T-cell (primary cell): ENCODE measurements at regions not wholly inside any gene's neighbourhood (a gene's known extent, or its start where the extent isn't known, plus 50 kb on each side); places are given as distances from the start of the nearest gene placed in this dataset.

ENCODE experiments used
- ATAC-seq, 4 experiments: fragments of 200-7000 bp in 3 of 4; fragments of 150-1000 bp in 1 of 4; cut with Tn5 transposase; replicated peaks in 1 of 4; 1 replicate in 3 of 4; 2 replicates in 1 of 4; pipeline ENCODE4 v1.10.0; 2021; ENCODE audit warnings: moderate library complexity in 3 of 4, mild to moderate bottlenecking in 2 of 4, moderate number of reproducible peaks in 1 of 4
- CTCF ChIA-PET, 2 donors: fragments of 300-600 bp; sonication (Branson Sonifier 250); formaldehyde crosslinking; loops; one replicate each; lab custom pipeline; 2022; ENCODE audit warnings: antibody characterized with exemption in 2 of 2; lab: Charles Lee
- POLR2A ChIA-PET, 2 donors: fragments of 300-600 bp; sonication (Branson Sonifier 250); formaldehyde crosslinking; loops; one replicate each; lab custom pipeline; 2022; ENCODE audit warnings: antibody characterized with exemption in 2 of 2; lab: Charles Lee
- DNase-seq, 35 experiments: peaks; one replicate each; pipeline versions ENCODE4 v3.0.0 to v3.0.0-alpha.2; 2013 to 2023
- H3K27ac ChIP-seq: one replicate; pipeline ENCODE4 v1.5.1; 2013; ENCODE audit warnings: low read length
- H3K27me3 ChIP-seq, 2 experiments: replicated peaks in 1 of 2; 1 replicate in 1 of 2; 2 replicates in 1 of 2; pipeline versions ENCODE4 v1.6.1 to v1.7.0; 2013; ENCODE audit warnings: low read length in 1 of 2, mixed read lengths in 1 of 2; ENCODE audit not compliant: control insufficient read depth in 2 of 2, insufficient read depth in 2 of 2; ENCODE audit errors: extremely low read depth in 1 of 2
- H3K36me3 ChIP-seq, 2 donors: 1 replicate in 1 of 2; 2 replicates in 1 of 2; pipeline versions ENCODE4 v1.6.1 to v1.7.0; 2013; ENCODE audit warnings: low read length in 1 of 2; ENCODE audit not compliant: control insufficient read depth in 2 of 2, insufficient read depth in 1 of 2; ENCODE audit errors: extremely low read depth in 1 of 2
- H3K4me1 ChIP-seq, 2 experiments: 1 replicate in 1 of 2; 2 replicates in 1 of 2; pipeline versions ENCODE4 v1.6.1 to v1.7.0; 2013; ENCODE audit warnings: low read length in 2 of 2, mixed read lengths in 1 of 2; ENCODE audit not compliant: insufficient read depth in 2 of 2, control insufficient read depth in 1 of 2; ENCODE audit errors: extremely low read depth in 1 of 2
- H3K4me3 ChIP-seq, 2 donors: 1 replicate in 1 of 2; 2 replicates in 1 of 2; pipeline versions ENCODE4 v1.5.1 to v1.7.0; 2013; ENCODE audit warnings: mild to moderate bottlenecking in 2 of 2, low read length in 1 of 2, moderate library complexity in 1 of 2; ENCODE audit not compliant: control insufficient read depth in 1 of 2; ENCODE audit errors: extremely low read depth in 1 of 2
- H3K9me3 ChIP-seq: 2 replicates; pipeline ENCODE4 v1.7.0; 2013
- H3K27ac Mint-ChIP-seq, 2 donors: one replicate each; pipeline ENCODE4 v1.8.0; 2020 to 2021; ENCODE audit warnings: mild to moderate bottlenecking in 2 of 2, mixed read lengths in 2 of 2
- H3K27me3 Mint-ChIP-seq, 2 donors: one replicate each; pipeline ENCODE4 v1.8.0; 2021 to 2022; ENCODE audit warnings: mixed read lengths in 2 of 2
- H3K36me3 Mint-ChIP-seq: one replicate; pipeline ENCODE4 v1.8.0; 2021; ENCODE audit warnings: mixed read lengths
- H3K4me1 Mint-ChIP-seq, 3 donors: one replicate each; pipeline ENCODE4 v1.8.0; 2020 to 2022; ENCODE audit warnings: mixed read lengths in 3 of 3, mild to moderate bottlenecking in 1 of 3
- H3K4me3 Mint-ChIP-seq, 3 donors: one replicate each; pipeline ENCODE4 v1.8.0; 2020 to 2022; ENCODE audit warnings: mild to moderate bottlenecking in 3 of 3, mixed read lengths in 3 of 3, moderate library complexity in 3 of 3
- H3K9me3 Mint-ChIP-seq, 3 donors: one replicate each; pipeline ENCODE4 v1.8.0; 2020 to 2022; ENCODE audit warnings: mixed read lengths in 3 of 3
- WGBS: methylation state at CpG from one replicate; pipeline ENCODE4 v1.1.5; 2013; ENCODE audit warnings: missing lambda C conversion rate; ENCODE audit not compliant: insufficient coverage; 5-methylcytosine and 5-hydroxymethylcytosine counted together

- Histone ChIP-seq H3K27ac (no peak overlapping the region), H3K36me3 (no peaks in the 10 kb centered on the region), H3K9me3 (no peaks in the 10 kb centered on the region), H3K27me3 (peaks cover 0 to 5% of the 10 kb centered on the region in 2 experiments), H3K4me3 (no peak overlapping the region), H3K4me1 (no peaks in the 10 kb centered on the region)
- no peak for ATAC-seq
- DNase-seq = no peak
- Mint-ChIP-seq H3K27ac (no peak overlapping the region), H3K4me3 (no peak overlapping the region), H3K36me3 (no peaks in the 10 kb centered on the region), H3K4me1 (no peaks in the 10 kb centered on the region), H3K27me3 (peaks cover 2 to 9% of the 10 kb centered on the region in 2 donors), H3K9me3 (peaks cover under 1 to 20% (median 14%) of the 10 kb centered on the region in 3 donors)
- WGBS = 20% methylated on average over 2 of the region's 7 CpGs
- POLR2A ChIA-PET = no interaction called here
- CTCF ChIA-PET = interaction anchor here in 1 of 2 donors (1.1 kb wide), 1 partner anchor 27 kb away, joined by 3 read pairs; no protein-coding TSS in a partner anchor
Measured at GRCh38 chr10:131480861-131481260, 169.3 kb upstream of the TCERG1L start.

- Histone ChIP-seq H3K27me3 (no peaks in the 10 kb centered on the region), H3K36me3 (no peaks in the 10 kb centered on the region), H3K27ac (no peak overlapping the region), H3K9me3 (no peaks in the 10 kb centered on the region), H3K4me1 (no peaks in the 10 kb centered on the region), H3K4me3 (no peak overlapping the region)
- Mint-ChIP-seq H3K4me1 (no peaks in the 10 kb centered on the region), H3K9me3 (peaks cover 7 to 30% (median 21%) of the 10 kb centered on the region in 3 donors), H3K36me3 (no peaks in the 10 kb centered on the region), H3K27ac (no peak overlapping the region), H3K27me3 (peaks cover 0 to 6% of the 10 kb centered on the region in 2 donors), H3K4me3 (no peak overlapping the region)
- WGBS = no CpG with 5 or more reads among the region's 2 CpGs
- no peak for ATAC-seq
- ChIA-PET POLR2A (no interaction called here), CTCF (no interaction called here)
- DNase-seq = no peak
Measured at GRCh38 chr10:131485732-131486131, 174.2 kb upstream of the TCERG1L start.

- Mint-ChIP-seq H3K9me3 (peaks cover 7 to 25% (median 15%) of the 10 kb centered on the region in 3 donors), H3K36me3 (no peaks in the 10 kb centered on the region), H3K4me1 (no peaks in the 10 kb centered on the region), H3K27ac (no peak overlapping the region), H3K4me3 (no peak overlapping the region), H3K27me3 (no peaks in the 10 kb centered on the region)
- H3K4me1 ChIP-seq = no peaks in the 10 kb centered on the region
- no peaks in the 10 kb centered on the region for H3K27me3 ChIP-seq
- ChIA-PET POLR2A (no interaction called here), CTCF (no interaction called here)
- H3K4me3 ChIP-seq = no peak overlapping the region
- DNase-seq (no peak), ATAC-seq (no peak)
- no peaks in the 10 kb centered on the region for H3K36me3 ChIP-seq
- H3K9me3 ChIP-seq = no peaks in the 10 kb centered on the region
- H3K27ac ChIP-seq = no peak overlapping the region
- WGBS = 75% methylated on average over 2 of the region's 5 CpGs
Measured at GRCh38 chr10:131487822-131488221, 176.3 kb upstream of the TCERG1L start.

- Histone ChIP-seq H3K4me3 (no peak overlapping the region), H3K27ac (no peak overlapping the region), H3K4me1 (no peaks in the 10 kb centered on the region), H3K36me3 (no peaks in the 10 kb centered on the region), H3K27me3 (peaks cover 0 to 3% of the 10 kb centered on the region in 2 experiments), H3K9me3 (no peaks in the 10 kb centered on the region)
- peaks cover 4 to 13% (median 8%) of the 10 kb centered on the region in 3 donors for H3K9me3 Mint-ChIP-seq
- CTCF ChIA-PET = no interaction called here
- H3K27me3 Mint-ChIP-seq = peaks cover 0 to 2% of the 10 kb centered on the region in 2 donors
- DNase-seq = no peak
- WGBS = 75% methylated on average over 6 of the region's 9 CpGs
- no peak overlapping the region for H3K4me3 Mint-ChIP-seq
- POLR2A ChIA-PET = no interaction called here
- H3K36me3 Mint-ChIP-seq = no peaks in the 10 kb centered on the region
- no peak overlapping the region for H3K27ac Mint-ChIP-seq
- H3K4me1 Mint-ChIP-seq = no peaks in the 10 kb centered on the region
- ATAC-seq = no peak
Measured at GRCh38 chr10:131490991-131491594, 179.6 kb upstream of the TCERG1L start.

GRCh38 chr10:131492211-131492857, 180.8 kb upstream of the TCERG1L start:
- no peak overlapping the region for H3K4me3 ChIP-seq
- POLR2A ChIA-PET = no interaction called here
- Mint-ChIP-seq H3K9me3 (peaks cover 3 to 6% (median 4%) of the 10 kb centered on the region in 3 donors), H3K36me3 (no peaks in the 10 kb centered on the region), H3K4me3 (no peak overlapping the region), H3K27ac (no peak overlapping the region), H3K27me3 (peaks cover 0 to 2% of the 10 kb centered on the region in 2 donors), H3K4me1 (no peaks in the 10 kb centered on the region)
- no peak overlapping the region for H3K27ac ChIP-seq
- no peaks in the 10 kb centered on the region for H3K4me1 ChIP-seq
- H3K27me3 ChIP-seq = peaks cover 0 to 8% of the 10 kb centered on the region in 2 experiments
- 80% methylated on average over 2 of the region's 9 CpGs for WGBS
- H3K36me3 ChIP-seq = no peaks in the 10 kb centered on the region
- DNase-seq = no peak
- H3K9me3 ChIP-seq = no peaks in the 10 kb centered on the region
- CTCF ChIA-PET = no interaction called here
- ATAC-seq = no peak

GRCh38 chr10:131493432-131493831, 181.9 kb upstream of the TCERG1L start:
- no peaks in the 10 kb centered on the region for H3K4me1 Mint-ChIP-seq
- H3K27me3 Mint-ChIP-seq = peaks cover 0 to 2% of the 10 kb centered on the region in 2 donors
- no peaks in the 10 kb centered on the region for H3K36me3 Mint-ChIP-seq
- no peak for ATAC-seq
- Histone ChIP-seq H3K36me3 (no peaks in the 10 kb centered on the region), H3K9me3 (no peaks in the 10 kb centered on the region), H3K27me3 (peaks cover 0 to 8% of the 10 kb centered on the region in 2 experiments), H3K27ac (no peak overlapping the region), H3K4me3 (no peak overlapping the region), H3K4me1 (no peaks in the 10 kb centered on the region)
- H3K27ac Mint-ChIP-seq = no peak overlapping the region
- H3K9me3 Mint-ChIP-seq = peaks cover 3 to 10% (median 4%) of the 10 kb centered on the region in 3 donors
- ChIA-PET POLR2A (no interaction called here), CTCF (no interaction called here)
- no peak overlapping the region for H3K4me3 Mint-ChIP-seq
- no peak for DNase-seq
- WGBS = no CpG with 5 or more reads among the region's 4 CpGs
